NCI-H82 treated with DMSO at 0.1 percent for 48 hours (cell line): ENCODE measurements at regions not wholly inside any gene's neighbourhood (a gene's known extent, or its start where the extent isn't known, plus 50 kb on each side); places are given as distances from the start of the nearest gene placed in this dataset.

Experiments
- DNase-seq: peaks from one replicate; lab custom pipeline; 2025; ENCODE audit not compliant: unreplicated experiment; lab: John Stamatoyannopoulos, UW

GRCh38 chr7:16026253-16027020, 340.0 kb upstream of the MEOX2 start:
- DNase-seq = no peak

GRCh38 chr7:16025696-16026095, 339.2 kb upstream of the MEOX2 start:
- no peak for DNase-seq

GRCh38 chr7:16023503-16023902, 337.0 kb upstream of the MEOX2 start:
- DNase-seq = no peak

- DNase-seq = no peak
These were observed 336.6 kb upstream of the MEOX2 start for GRCh38 chr7:16023046-16023445.

GRCh38 chr7:16021851-16022250, 335.4 kb upstream of the MEOX2 start:
- no peak for DNase-seq

GRCh38 chr7:16015981-16016380, 329.5 kb upstream of the MEOX2 start:
- no peak for DNase-seq

- DNase-seq = no peak
These were observed 327.5 kb upstream of the MEOX2 start for GRCh38 chr7:16014031-16014430.

GRCh38 chr7:16007911-16008310, 321.4 kb upstream of the MEOX2 start:
- no peak for DNase-seq

GRCh38 chr7:16004702-16005101, 318.2 kb upstream of the MEOX2 start:
- DNase-seq = peak; percentile 13

GRCh38 chr7:16001477-16001876, 315.0 kb upstream of the MEOX2 start:
- no peak for DNase-seq

- no peak for DNase-seq
These were observed 312.1 kb upstream of the MEOX2 start for GRCh38 chr7:15998617-15999016.

- DNase-seq = no peak
These were observed 308.5 kb upstream of the MEOX2 start for GRCh38 chr7:15995027-15995426.

GRCh38 chr7:15989194-15989593, 302.7 kb upstream of the MEOX2 start:
- DNase-seq = no peak

GRCh38 chr7:15985587-15986384, 299.3 kb upstream of the MEOX2 start:
- no peak for DNase-seq

GRCh38 chr7:15977663-15978062, 291.2 kb upstream of the MEOX2 start:
- DNase-seq = no peak

GRCh38 chr7:15972862-15973275, 286.4 kb upstream of the MEOX2 start:
- no peak for DNase-seq

GRCh38 chr7:15967551-15967950, 281.1 kb upstream of the MEOX2 start:
- DNase-seq = no peak

- no peak for DNase-seq
These were observed 280.6 kb upstream of the MEOX2 start for GRCh38 chr7:15967121-15967520.

GRCh38 chr7:15963206-15963605, 276.7 kb upstream of the MEOX2 start:
- no peak for DNase-seq

- no peak for DNase-seq
These were observed 268.3 kb upstream of the MEOX2 start for GRCh38 chr7:15954671-15955354.

- DNase-seq = no peak
These were observed 263.8 kb upstream of the MEOX2 start for GRCh38 chr7:15950299-15950698.

- DNase-seq = no peak
These were observed 261.3 kb upstream of the MEOX2 start for GRCh38 chr7:15947754-15948153.
